ENCODE measurements at regions not wholly inside any gene's neighbourhood (a gene's known extent, or its start where the extent isn't known, plus 50 kb on each side); places are given as distances from the start of the nearest gene placed in this dataset.

DNA sequence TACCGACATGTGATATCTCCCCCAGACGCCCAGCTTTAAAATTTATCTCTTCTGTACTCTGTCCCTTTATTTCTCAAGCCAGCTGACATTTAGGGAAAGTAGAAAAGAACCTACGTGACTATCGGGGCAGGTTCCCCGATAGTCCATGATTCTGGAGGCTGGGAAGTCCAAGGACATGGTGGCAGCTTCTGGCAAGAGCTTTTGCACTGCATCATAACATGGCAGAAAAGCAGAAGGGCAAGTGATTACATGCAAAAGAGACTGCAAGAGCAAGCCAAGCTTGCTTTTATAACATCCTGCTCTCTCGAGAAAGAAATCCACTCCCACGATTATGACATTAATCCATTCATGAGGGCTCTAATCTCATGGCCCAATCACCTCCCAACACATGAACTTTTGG, 113.2 kb downstream of the CD164 start:
- no peaks in the 10 kb centered on the region for H3K36me3 ChIP-seq (ENCODE audit: low read depth, low read length)
- TF ChIP-seq EZH2 (IDR thresholded peaks at IDR 0.05; ENCODE audit: low read length, unreplicated experiment): no peak
- no peak for TF ChIP-seq EZH2phosphoT487 (IDR thresholded peaks at IDR 0.05; ENCODE audit: borderline replicate concordance, low read length)
- TF ChIP-seq, protein P1, sequence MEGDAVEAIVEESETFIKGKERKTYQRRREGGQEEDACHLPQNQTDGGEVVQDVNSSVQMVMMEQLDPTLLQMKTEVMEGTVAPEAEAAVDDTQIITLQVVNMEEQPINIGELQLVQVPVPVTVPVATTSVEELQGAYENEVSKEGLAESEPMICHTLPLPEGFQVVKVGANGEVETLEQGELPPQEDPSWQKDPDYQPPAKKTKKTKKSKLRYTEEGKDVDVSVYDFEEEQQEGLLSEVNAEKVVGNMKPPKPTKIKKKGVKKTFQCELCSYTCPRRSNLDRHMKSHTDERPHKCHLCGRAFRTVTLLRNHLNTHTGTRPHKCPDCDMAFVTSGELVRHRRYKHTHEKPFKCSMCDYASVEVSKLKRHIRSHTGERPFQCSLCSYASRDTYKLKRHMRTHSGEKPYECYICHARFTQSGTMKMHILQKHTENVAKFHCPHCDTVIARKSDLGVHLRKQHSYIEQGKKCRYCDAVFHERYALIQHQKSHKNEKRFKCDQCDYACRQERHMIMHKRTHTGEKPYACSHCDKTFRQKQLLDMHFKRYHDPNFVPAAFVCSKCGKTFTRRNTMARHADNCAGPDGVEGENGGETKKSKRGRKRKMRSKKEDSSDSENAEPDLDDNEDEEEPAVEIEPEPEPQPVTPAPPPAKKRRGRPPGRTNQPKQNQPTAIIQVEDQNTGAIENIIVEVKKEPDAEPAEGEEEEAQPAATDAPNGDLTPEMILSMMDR (conservative IDR thresholded peaks at IDR 0.05; ENCODE audit: low read depth, low read length): no peak
- no peak overlapping the region for H2AFZ ChIP-seq (ENCODE audit: low read length)
- CTCF ChIA-PET: no interaction called here
- H3K9me3 ChIP-seq (ENCODE audit: low read length): no peaks in the 10 kb centered on the region
- no peak for ATAC-seq
- intact Hi-C loops (cut with micrococcal nuclease): no loop called here
- H3K27me3 ChIP-seq (ENCODE audit: low read length): no peaks in the 10 kb centered on the region
- H3K4me1 ChIP-seq (ENCODE audit: insufficient read depth, low read length): no peaks in the 10 kb centered on the region
- no TSS peak for BruUV-seq (replicated peaks)
- H3F3A ChIP-seq (ENCODE audit: low read length, unreplicated experiment): no peaks in the 10 kb centered on the region
- H3K4me3 ChIP-seq (ENCODE audit: low read length): no peak overlapping the region
- H3K79me2 ChIP-seq (ENCODE audit: low read length): no peaks in the 10 kb centered on the region
- H4K20me1 ChIP-seq (ENCODE audit: low read length): no peaks in the 10 kb centered on the region
- POLR2A ChIA-PET (ENCODE audit: unreplicated experiment): no interaction called here
- no peak for DNase-seq
- no peak overlapping the region for H3K9ac ChIP-seq (ENCODE audit: low read length)
- H3K27ac ChIP-seq (ENCODE audit: low read length): no peak overlapping the region
- H3K4me2 ChIP-seq (ENCODE audit: low read length): no peak overlapping the region
- H3K9me2 ChIP-seq (replicated peaks; ENCODE audit: low read length): no peaks in the 10 kb centered on the region

DNA sequence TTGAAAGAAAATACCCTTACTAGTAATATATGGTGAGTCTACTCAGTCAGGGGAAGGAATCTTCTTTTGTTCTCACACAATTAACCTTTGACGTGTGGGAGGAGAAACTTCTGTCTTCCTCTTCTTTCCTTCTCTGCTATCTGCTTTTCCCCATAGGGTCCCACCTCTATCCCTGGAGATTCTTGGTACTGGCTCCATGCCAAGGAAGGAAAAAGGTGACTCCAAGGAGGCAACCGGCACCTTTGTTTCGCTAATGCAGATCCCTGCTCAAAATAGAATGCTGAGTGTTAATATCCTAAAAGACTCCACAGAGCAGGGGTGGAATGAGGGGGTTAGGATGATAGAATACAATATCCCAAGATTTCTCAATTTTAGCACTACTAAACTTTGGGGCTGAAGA, 116.7 kb downstream of the CD164 start:
- Histone ChIP-seq H3K27ac (ENCODE audit: low read length) (no peak overlapping the region), H3K27me3 (ENCODE audit: low read length) (no peaks in the 10 kb centered on the region), H3K9ac (ENCODE audit: low read length) (no peak overlapping the region), H3K4me3 (ENCODE audit: low read length) (no peak overlapping the region), H3F3A (ENCODE audit: low read length, unreplicated experiment) (no peaks in the 10 kb centered on the region), H2AFZ (ENCODE audit: low read length) (no peak overlapping the region), H3K9me2 (replicated peaks; ENCODE audit: low read length) (no peaks in the 10 kb centered on the region), H3K79me2 (ENCODE audit: low read length) (no peaks in the 10 kb centered on the region), H3K4me1 (ENCODE audit: insufficient read depth, low read length) (0 out of 2 replicates have a peak, but pooled peaks cover 2% of the 10 kb centered on the region), H4K20me1 (ENCODE audit: low read length) (no peaks in the 10 kb centered on the region), H3K9me3 (ENCODE audit: low read length) (no peaks in the 10 kb centered on the region), H3K36me3 (ENCODE audit: low read depth, low read length) (no peaks in the 10 kb centered on the region), H3K4me2 (ENCODE audit: low read length) (no peak overlapping the region)
- CTCF ChIA-PET: no interaction called here
- POLR2A ChIA-PET (ENCODE audit: unreplicated experiment): no interaction called here
- ATAC-seq (no peak), DNase-seq (no peak)
- intact Hi-C loops (cut with micrococcal nuclease): no loop called here
- BruUV-seq (replicated peaks): no TSS peak
- no peak for TF ChIP-seq EZH2 (IDR thresholded peaks at IDR 0.05; ENCODE audit: low read length, unreplicated experiment)
- TF ChIP-seq, protein P1 (conservative IDR thresholded peaks at IDR 0.05; ENCODE audit: low read depth, low read length): no peak
- TF ChIP-seq EZH2phosphoT487 (IDR thresholded peaks at IDR 0.05; ENCODE audit: borderline replicate concordance, low read length): no peak

DNA sequence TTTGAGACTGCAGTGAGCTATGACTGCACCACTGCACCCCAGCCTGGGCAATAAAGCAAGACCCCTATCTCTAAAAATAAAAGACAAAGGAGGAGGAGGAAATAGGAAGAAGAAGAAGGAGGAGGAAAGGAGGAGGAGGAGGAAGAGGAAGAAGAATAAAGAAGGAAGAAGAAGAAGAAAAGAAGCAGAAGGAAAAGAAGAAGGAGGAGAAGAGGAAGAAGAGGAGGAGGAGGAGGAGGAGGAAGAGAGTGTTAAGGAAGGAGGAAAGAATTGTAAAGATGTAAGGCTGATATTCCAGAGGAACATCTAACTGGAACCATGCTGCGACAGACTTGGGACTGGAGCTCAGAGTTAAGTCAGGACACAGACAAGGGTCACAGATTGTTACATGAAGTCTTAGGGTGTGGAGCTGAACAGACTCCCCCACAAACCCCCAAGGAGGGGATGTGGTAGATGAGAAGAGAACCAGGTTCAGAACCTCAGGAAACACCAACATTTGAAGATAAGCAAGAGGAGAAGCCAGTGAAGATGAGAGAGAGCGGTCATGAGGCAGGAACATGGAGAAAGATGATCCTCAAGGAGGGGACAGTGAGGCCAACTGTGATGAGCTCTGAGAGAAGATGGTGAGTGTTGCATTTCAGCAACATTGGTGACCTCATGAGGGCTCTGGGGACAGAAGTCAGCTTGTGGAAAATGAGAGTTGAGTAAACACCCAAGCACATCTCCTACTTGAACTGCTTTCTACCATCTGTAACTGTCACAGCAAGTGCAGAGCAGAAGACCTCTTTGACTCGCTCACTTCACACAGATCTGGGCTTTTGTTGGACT, 118.2 kb downstream of the CD164 start:
- Histone ChIP-seq H3K9me3 (ENCODE audit: low read length) (no peaks in the 10 kb centered on the region), H3K36me3 (ENCODE audit: low read depth, low read length) (no peaks in the 10 kb centered on the region), H4K20me1 (ENCODE audit: low read length) (no peaks in the 10 kb centered on the region), H3K27me3 (ENCODE audit: low read length) (no peaks in the 10 kb centered on the region), H2AFZ (ENCODE audit: low read length) (no peak overlapping the region), H3K4me3 (ENCODE audit: low read length) (no peak overlapping the region), H3K27ac (ENCODE audit: low read length) (no peak overlapping the region), H3K79me2 (ENCODE audit: low read length) (no peaks in the 10 kb centered on the region), H3K9me2 (replicated peaks; ENCODE audit: low read length) (no peaks in the 10 kb centered on the region), H3K4me2 (ENCODE audit: low read length) (no peak overlapping the region), H3K9ac (ENCODE audit: low read length) (no peak overlapping the region), H3F3A (ENCODE audit: low read length, unreplicated experiment) (no peaks in the 10 kb centered on the region), H3K4me1 (ENCODE audit: insufficient read depth, low read length) (0 out of 2 replicates have a peak, but pooled peaks cover 5% of the 10 kb centered on the region)
- DNase-seq (no peak), ATAC-seq (no peak)
- CTCF ChIA-PET: no interaction called here
- no TSS peak for BruUV-seq (replicated peaks)
- intact Hi-C loops (cut with micrococcal nuclease): no loop called here
- POLR2A ChIA-PET (ENCODE audit: unreplicated experiment): no interaction called here
- TF ChIP-seq, protein P1 (conservative IDR thresholded peaks at IDR 0.05; ENCODE audit: low read depth, low read length): no peak
- TF ChIP-seq EZH2phosphoT487 (IDR thresholded peaks at IDR 0.05; ENCODE audit: borderline replicate concordance, low read length) (no peak), EZH2 (IDR thresholded peaks at IDR 0.05; ENCODE audit: low read length, unreplicated experiment) (no peak)
